K562 (cell line): ENCODE measurements at regions not wholly inside any gene's neighbourhood (a gene's known extent, or its start where the extent isn't known, plus 50 kb on each side); places are given as distances from the start of the nearest gene placed in this dataset.

Experiments used
- BCL6 ChIP-seq: fragments of 250-450 bp; sonication (Bioruptor Pico); IDR thresholded peaks from 2 replicates; pipeline ENCODE4 v1.4.0; 2020
- GTF2E2 ChIP-seq: fragments of 200-800 bp; sonication (Bioruptor generic); IDR thresholded peaks from 2 replicates; pipeline ENCODE4 v1.6.1; 2016; ENCODE audit warnings: missing genetic modification characterization, missing compliant biosample characterization
- IRF2 ChIP-seq: sonication (generic); formaldehyde crosslinking; IDR thresholded peaks from 2 replicates; pipeline ENCODE4 v1.8.1; 2022; ENCODE audit warnings: mild to moderate bottlenecking, missing genetic modification reagents
- NFIC ChIP-seq: fragments of 450-650 bp; IDR thresholded peaks from 2 replicates; pipeline ENCODE4 v1.6.1; 2017; ENCODE audit warnings: mild to moderate bottlenecking, inconsistent platforms
- NKRF ChIP-seq: fragments of 450-650 bp; IDR thresholded peaks from 2 replicates; pipeline ENCODE4 v1.6.1; 2016; ENCODE audit warnings: borderline replicate concordance
- NR2C1 ChIP-seq, 2 experiments: fragments of 450-650 bp; IDR thresholded peaks; 2 replicates each; pipeline ENCODE4 v1.6.1; 2017; ENCODE audit warnings: mild to moderate bottlenecking in 2 of 2, antibody characterized with exemption in 1 of 2, inconsistent platforms in 1 of 2, missing compliant biosample characterization in 1 of 2, missing genetic modification characterization in 1 of 2
- NR2C2 ChIP-seq, 2 experiments: fragments of 200-800 bp in 1 of 2; sonication (Bioruptor generic) in 1 of 2; sonication (generic) in 1 of 2; formaldehyde crosslinking in 1 of 2; IDR thresholded peaks; 2 replicates each; pipeline versions ENCODE4 v1.6.1 to v1.8.0; 2016 to 2022; ENCODE audit warnings: mild to moderate bottlenecking in 1 of 2, missing compliant biosample characterization in 1 of 2, missing genetic modification characterization in 1 of 2, missing genetic modification reagents in 1 of 2
- POLR2B ChIP-seq: fragments of 450-650 bp; IDR thresholded peaks from 2 replicates; pipeline ENCODE4 v1.6.1; 2018; ENCODE audit warnings: low read depth; ENCODE audit not compliant: partially characterized antibody
- RBBP5 ChIP-seq: fragments of 200-600 bp; sonication (generic); IDR thresholded peaks from 2 replicates; pipeline ENCODE4 v1.6.1; 2012; ENCODE audit warnings: borderline replicate concordance, mild to moderate bottlenecking, low read length, control low read depth, inconsistent platforms; ENCODE audit not compliant: insufficient read depth, poor library complexity, severe bottlenecking
- SIRT6 ChIP-seq: IDR thresholded peaks from one replicate; pipeline ENCODE4 v1.6.1; 2012; ENCODE audit warnings: low read depth, mild to moderate bottlenecking, control low read depth, inconsistent platforms, low read length, moderate library complexity
- TAF1 ChIP-seq: IDR thresholded peaks from 2 replicates; pipeline ENCODE4 v1.6.1; 2011; ENCODE audit warnings: mild to moderate bottlenecking, low read length, moderate library complexity; ENCODE audit not compliant: insufficient read depth, control insufficient read depth, severe bottlenecking; ENCODE audit errors: extremely low read depth
- TBL1XR1 ChIP-seq, 2 experiments: IDR thresholded peaks; 2 replicates each; pipeline ENCODE4 v1.6.1; 2012; ENCODE audit warnings: improper control_type of control experiment in 2 of 2, low read length in 2 of 2, mild to moderate bottlenecking in 1 of 2
- VEZF1 ChIP-seq: fragments of 200-800 bp; sonication (Bioruptor generic); IDR thresholded peaks from 2 replicates; pipeline ENCODE4 v1.6.1; 2017; ENCODE audit warnings: missing genetic modification characterization, missing compliant biosample characterization
- WHSC1 ChIP-seq: IDR thresholded peaks from one replicate; pipeline ENCODE4 v1.6.1; 2012; ENCODE audit warnings: low read length, control low read depth, inconsistent platforms
- YY1 ChIP-seq, 3 experiments: IDR thresholded peaks; 2 replicates each; pipeline ENCODE4 v1.6.1; 2011; ENCODE audit warnings: low read length in 2 of 3, mild to moderate bottlenecking in 2 of 3, moderate library complexity in 2 of 3, borderline replicate concordance in 1 of 3, control low read depth in 1 of 3, low read depth in 1 of 3; ENCODE audit not compliant: insufficient read depth in 3 of 3, insufficient replicate concordance in 2 of 3, control insufficient read depth in 1 of 3, insufficient read length in 1 of 3; ENCODE audit errors: extremely low read depth in 1 of 3
- ZC3H11A ChIP-seq: IDR thresholded peaks from 2 replicates; pipeline ENCODE4 v1.6.1; 2012; ENCODE audit warnings: low read depth, low read length, improper control_type of control experiment
- ZNF3 ChIP-seq: fragments of 250-450 bp; sonication (Bioruptor Pico); IDR thresholded peaks from 2 replicates; pipeline ENCODE4 v1.5.0; 2021; ENCODE audit warnings: mild to moderate bottlenecking, moderate library complexity
- ZNF655 ChIP-seq: fragments of 250-450 bp; sonication (Bioruptor Pico); IDR thresholded peaks from 2 replicates; pipeline ENCODE4 v1.5.0; 2021

- TF ChIP-seq ZNF655 (no peak), RBBP5 (peak; percentile 61), NR2C1 (IDR thresholded peaks at IDR 0.05) (peak; percentile 59), NR2C1 (tag; IDR thresholded peaks at IDR 0.05) (peak; percentile 75), WHSC1 (no peak), TBL1XR1 (IDR thresholded peaks at IDR 0.05; ENCODE audit: low read length in 2 of 2) (no peak), BCL6 (no peak), NKRF (no peak), POLR2B (no peak), VEZF1 (CRISPR knock-in tag) (no peak), NR2C2 (CRISPR knock-in tag; IDR thresholded peaks at IDR 0.05) (no peak), NR2C2 (tag; IDR thresholded peaks at IDR 0.05) (peak; percentile 93), GTF2E2 (tag) (0 out of 2 replicates have a peak, but pooled peaks have one; percentile 20), TAF1 (peak; percentile 33), ZC3H11A (peak; percentile 60; the same call in 1 of the 2 replicates), SIRT6 (no peak), IRF2 (CRISPR knock-in tag) (no peak), YY1 (IDR thresholded peaks at IDR 0.05; ENCODE audit: borderline replicate concordance in 1 of 3, control insufficient read depth in 1 of 3, extremely low read depth in 1 of 3, insufficient read depth in 3 of 3, insufficient read length in 1 of 3, insufficient replicate concordance in 2 of 3, low read depth in 1 of 3, low read length in 2 of 3) (peak in 1 of 3 experiments; percentile 75), ZNF3 (CRISPR knock-in tag) (no peak), NFIC (no peak)
- TF ChIP-seq, all 486 proteins: peak for 13
These were observed 70.1 kb upstream of the CCDC180 start (continued) for GRCh38 chr9:97237311-97237786.
